ENCODE measurements at regions not wholly inside any gene's neighbourhood (a gene's known extent, or its start where the extent isn't known, plus 50 kb on each side); places are given as distances from the start of the nearest gene placed in this dataset.

DNA sequence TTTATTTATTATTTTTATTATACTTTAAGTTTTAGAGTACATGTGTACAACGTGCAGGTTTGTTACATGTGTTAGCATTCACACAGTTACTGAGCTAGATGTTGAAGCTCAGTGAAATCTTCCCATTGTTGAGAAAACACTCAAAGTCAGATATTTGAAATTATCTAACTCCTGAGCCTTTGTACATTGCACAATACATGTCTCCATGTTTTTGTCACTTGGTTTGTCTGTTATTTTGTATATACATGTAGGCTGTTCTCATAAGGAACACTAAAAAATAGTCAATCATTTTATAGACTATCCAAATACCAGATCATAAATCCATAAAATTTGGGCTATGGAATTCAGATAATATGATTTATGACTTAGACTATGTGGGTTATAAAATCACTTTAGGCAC is 1126.5 kb downstream of the NSUN3 start:
- Histone ChIP-seq H3K27ac (no peak overlapping the region), H3K36me3 (no peaks in the 10 kb centered on the region), H3K27me3 (no peaks in the 10 kb centered on the region), H3K9me3 (ENCODE audit: low read depth) (no peaks in the 10 kb centered on the region), H3K4me1 (ENCODE audit: low read depth) (no peaks in the 10 kb centered on the region), H3K4me3 (no peak overlapping the region)
- DNase-seq (ENCODE audit: low read depth in 1 of 2, low spot score in 1 of 2): no peak
- no peak for TF ChIP-seq CTCF (IDR thresholded peaks at IDR 0.05; ENCODE audit: low read depth, low read length)

GRCh38 chr3:95197661-95198060 is 1134.8 kb downstream of the NSUN3 start:
- H3K4me3 ChIP-seq: no peak overlapping the region
- H3K27me3 ChIP-seq: no peaks in the 10 kb centered on the region
- H3K27ac ChIP-seq: no peak overlapping the region
- H3K36me3 ChIP-seq: no peaks in the 10 kb centered on the region
- TF ChIP-seq CTCF (IDR thresholded peaks at IDR 0.05; ENCODE audit: low read depth, low read length): no peak
- H3K4me1 ChIP-seq (ENCODE audit: low read depth): no peaks in the 10 kb centered on the region
- DNase-seq (ENCODE audit: low read depth in 1 of 2, low spot score in 1 of 2): no peak
- H3K9me3 ChIP-seq (ENCODE audit: low read depth): no peaks in the 10 kb centered on the region

DNA sequence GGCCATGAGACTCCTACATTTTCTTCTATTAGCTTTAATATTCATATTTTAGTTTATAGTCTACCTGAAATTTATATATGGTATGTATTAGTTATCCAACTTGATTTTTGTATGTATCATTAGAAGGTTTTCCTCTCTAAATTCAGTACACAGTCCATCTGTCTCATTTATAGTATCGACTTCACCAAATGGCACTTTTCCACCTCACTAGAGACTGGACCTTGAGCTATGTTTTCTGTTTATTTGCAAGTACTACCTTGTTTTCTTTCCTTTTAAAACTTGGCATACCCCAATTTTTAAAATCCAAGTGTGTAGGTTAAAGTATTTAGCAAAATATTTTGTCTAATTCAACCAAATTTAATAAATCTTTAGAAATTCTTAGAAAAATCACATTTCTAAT is 1137.5 kb downstream of the NSUN3 start:
- Histone ChIP-seq H3K4me3 (no peak overlapping the region), H3K9me3 (ENCODE audit: low read depth) (no peaks in the 10 kb centered on the region), H3K4me1 (ENCODE audit: low read depth) (no peaks in the 10 kb centered on the region), H3K27ac (no peak overlapping the region), H3K27me3 (no peaks in the 10 kb centered on the region), H3K36me3 (no peaks in the 10 kb centered on the region)
- DNase-seq (ENCODE audit: low read depth in 1 of 2, low spot score in 1 of 2): no peak
- TF ChIP-seq CTCF (IDR thresholded peaks at IDR 0.05; ENCODE audit: low read depth, low read length): no peak

- no peaks in the 10 kb centered on the region for H3K27me3 ChIP-seq
- H3K9me3 ChIP-seq (ENCODE audit: low read depth): no peaks in the 10 kb centered on the region
- H3K36me3 ChIP-seq: no peaks in the 10 kb centered on the region
- TF ChIP-seq CTCF (IDR thresholded peaks at IDR 0.05; ENCODE audit: low read depth, low read length): no peak
- no peak overlapping the region for H3K27ac ChIP-seq
- H3K4me1 ChIP-seq (ENCODE audit: low read depth): no peaks in the 10 kb centered on the region
- no peak for DNase-seq (ENCODE audit: low read depth in 1 of 2, low spot score in 1 of 2)
- H3K4me3 ChIP-seq: no peak overlapping the region
Observed at GRCh38 chr3:95210878-95211277, 1148.0 kb downstream of the NSUN3 start.

DNA sequence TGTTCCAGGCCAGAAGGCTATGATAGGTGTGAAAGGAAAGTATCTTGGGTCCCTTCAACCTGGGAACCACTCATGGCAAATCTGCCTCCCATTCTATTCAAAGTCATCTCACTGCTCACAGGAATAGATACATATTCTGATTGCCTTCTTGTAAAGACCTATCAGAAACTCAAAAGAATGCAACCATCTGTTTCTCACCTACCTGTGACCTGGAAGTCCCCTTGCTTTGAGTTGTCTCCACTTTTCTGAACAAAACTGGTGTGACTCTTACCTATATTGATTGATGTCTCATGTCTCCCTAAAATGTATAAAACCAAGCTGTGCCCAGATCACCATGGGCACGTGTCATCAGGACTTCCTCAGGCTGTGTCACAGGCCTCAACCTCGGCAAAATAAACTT is 1149.3 kb downstream of the NSUN3 start:
- DNase-seq (ENCODE audit: low read depth in 1 of 2, low spot score in 1 of 2): no peak
- Histone ChIP-seq H3K27me3 (no peaks in the 10 kb centered on the region), H3K27ac (no peak overlapping the region), H3K4me1 (ENCODE audit: low read depth) (no peaks in the 10 kb centered on the region), H3K4me3 (no peak overlapping the region), H3K36me3 (no peaks in the 10 kb centered on the region), H3K9me3 (ENCODE audit: low read depth) (no peaks in the 10 kb centered on the region)
- no peak for TF ChIP-seq CTCF (IDR thresholded peaks at IDR 0.05; ENCODE audit: low read depth, low read length)

DNA sequence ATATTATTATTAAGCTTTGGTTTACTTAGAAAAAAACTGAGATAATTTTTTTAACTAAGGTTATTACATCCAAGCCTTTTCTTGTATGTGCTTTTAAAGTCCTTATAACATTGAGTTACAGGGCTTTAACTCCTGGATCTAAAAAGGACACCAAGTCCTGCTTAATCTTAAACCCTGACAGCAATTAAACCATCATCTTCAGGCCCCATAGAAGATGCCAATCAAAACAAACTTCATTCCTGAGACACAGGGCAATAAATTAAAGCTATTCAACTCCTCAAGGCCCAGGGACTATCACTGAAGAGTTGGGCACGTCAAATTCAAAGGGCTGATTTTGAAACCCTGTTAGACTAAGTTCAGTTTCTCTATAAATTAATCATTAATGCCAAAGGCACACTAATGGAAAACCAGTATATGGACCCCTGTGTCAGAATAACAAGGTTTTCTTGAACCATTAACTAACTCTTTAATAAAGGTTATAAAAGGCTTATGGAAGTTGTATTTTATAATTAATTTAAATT is 1152.6 kb downstream of the NSUN3 start:
- no peaks in the 10 kb centered on the region for H3K27me3 ChIP-seq
- H3K27ac ChIP-seq: no peak overlapping the region
- no peak for DNase-seq (ENCODE audit: low read depth in 1 of 2, low spot score in 1 of 2)
- H3K4me1 ChIP-seq (ENCODE audit: low read depth): no peaks in the 10 kb centered on the region
- no peaks in the 10 kb centered on the region for H3K9me3 ChIP-seq (ENCODE audit: low read depth)
- TF ChIP-seq CTCF (IDR thresholded peaks at IDR 0.05; ENCODE audit: low read depth, low read length): no peak
- no peaks in the 10 kb centered on the region for H3K36me3 ChIP-seq
- H3K4me3 ChIP-seq: no peak overlapping the region

Measured in cardiac muscle cell (in vitro differentiated cells and primary cell).